ENCODE measurements at regions not wholly inside any gene's neighbourhood (a gene's known extent, or its start where the extent isn't known, plus 50 kb on each side); places are given as distances from the start of the nearest gene placed in this dataset.

DNA sequence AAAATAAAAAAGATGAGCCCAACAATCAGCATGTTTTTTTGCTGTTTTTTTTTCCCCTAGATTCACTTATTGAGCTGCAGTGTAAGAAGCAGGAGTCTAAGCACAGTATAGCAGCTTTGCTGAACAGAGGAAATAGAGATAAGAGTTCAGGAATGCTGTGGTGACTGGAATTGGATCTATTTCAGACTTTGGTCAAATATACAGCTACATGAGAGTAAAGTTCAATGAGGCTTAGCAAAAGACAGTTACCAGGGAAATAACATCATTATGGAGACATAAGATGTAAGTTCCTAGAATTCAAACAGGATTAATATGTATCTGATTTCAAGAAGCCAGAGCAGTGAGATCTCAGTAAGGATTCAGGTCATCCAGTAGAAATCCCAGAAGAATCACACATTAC is 613.0 kb downstream of the RPS29 start:
- TF ChIP-seq, protein P1, sequence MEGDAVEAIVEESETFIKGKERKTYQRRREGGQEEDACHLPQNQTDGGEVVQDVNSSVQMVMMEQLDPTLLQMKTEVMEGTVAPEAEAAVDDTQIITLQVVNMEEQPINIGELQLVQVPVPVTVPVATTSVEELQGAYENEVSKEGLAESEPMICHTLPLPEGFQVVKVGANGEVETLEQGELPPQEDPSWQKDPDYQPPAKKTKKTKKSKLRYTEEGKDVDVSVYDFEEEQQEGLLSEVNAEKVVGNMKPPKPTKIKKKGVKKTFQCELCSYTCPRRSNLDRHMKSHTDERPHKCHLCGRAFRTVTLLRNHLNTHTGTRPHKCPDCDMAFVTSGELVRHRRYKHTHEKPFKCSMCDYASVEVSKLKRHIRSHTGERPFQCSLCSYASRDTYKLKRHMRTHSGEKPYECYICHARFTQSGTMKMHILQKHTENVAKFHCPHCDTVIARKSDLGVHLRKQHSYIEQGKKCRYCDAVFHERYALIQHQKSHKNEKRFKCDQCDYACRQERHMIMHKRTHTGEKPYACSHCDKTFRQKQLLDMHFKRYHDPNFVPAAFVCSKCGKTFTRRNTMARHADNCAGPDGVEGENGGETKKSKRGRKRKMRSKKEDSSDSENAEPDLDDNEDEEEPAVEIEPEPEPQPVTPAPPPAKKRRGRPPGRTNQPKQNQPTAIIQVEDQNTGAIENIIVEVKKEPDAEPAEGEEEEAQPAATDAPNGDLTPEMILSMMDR (IDR thresholded peaks at IDR 0.05) = no peak
- no peak for TF ChIP-seq EP300 (IDR thresholded peaks at IDR 0.05; ENCODE audit: low read depth)
